ENCODE measurements at regions not wholly inside any gene's neighbourhood (a gene's known extent, or its start where the extent isn't known, plus 50 kb on each side); places are given as distances from the start of the nearest gene placed in this dataset.

- Histone ChIP-seq H3K4me1 (no peaks in the 10 kb centered on the region), H3K4me3 (no peak overlapping the region), H3K27me3 (no peaks in the 10 kb centered on the region), H3K27ac (no peak overlapping the region), H3K36me3 (no peaks in the 10 kb centered on the region), H3K9me3 (no peaks in the 10 kb centered on the region)
- WGBS (ENCODE audit: insufficient coverage, low coverage, low lambda C conversion rate, missing lambda C conversion rate): 50% methylated on average over 2 of the region's 2 CpGs
- no peak for TF ChIP-seq CTCF (IDR thresholded peaks at IDR 0.05)
- no peak for TF ChIP-seq POLR2A (IDR thresholded peaks at IDR 0.05)
- DNase-seq (no peak), ATAC-seq (no peak)
- intact Hi-C loops (cut with DNase I): no loop called here
Observed at GRCh38 chr10:83908506-83908905, 230.8 kb upstream of the GHITM start.

GRCh38 chr10:83909001-83909400 is 230.3 kb upstream of the GHITM start:
- Histone ChIP-seq H3K27me3 (no peaks in the 10 kb centered on the region), H3K27ac (no peak overlapping the region), H3K4me1 (no peaks in the 10 kb centered on the region), H3K9me3 (no peaks in the 10 kb centered on the region), H3K4me3 (no peak overlapping the region), H3K36me3 (no peaks in the 10 kb centered on the region)
- ATAC-seq (no peak), DNase-seq (no peak)
- TF ChIP-seq CTCF (IDR thresholded peaks at IDR 0.05) (no peak), POLR2A (IDR thresholded peaks at IDR 0.05) (no peak)
- WGBS (ENCODE audit: insufficient coverage, low coverage, low lambda C conversion rate, missing lambda C conversion rate): 18% methylated on average over 5 of the region's 7 CpGs
- intact Hi-C loops (cut with DNase I): no loop called here

GRCh38 chr10:83915801-83916200 is 223.5 kb upstream of the GHITM start:
- no peaks in the 10 kb centered on the region for H3K9me3 ChIP-seq
- no peak for TF ChIP-seq CTCF (IDR thresholded peaks at IDR 0.05)
- TF ChIP-seq POLR2A (IDR thresholded peaks at IDR 0.05): no peak
- no peak overlapping the region for H3K27ac ChIP-seq
- DNase-seq: no peak
- no peaks in the 10 kb centered on the region for H3K36me3 ChIP-seq
- H3K27me3 ChIP-seq: no peaks in the 10 kb centered on the region
- no peak for ATAC-seq
- H3K4me3 ChIP-seq: no peak overlapping the region
- WGBS (ENCODE audit: insufficient coverage, low coverage, low lambda C conversion rate, missing lambda C conversion rate): no CpG with 5 or more reads among the region's 1 CpG
- no peaks in the 10 kb centered on the region for H3K4me1 ChIP-seq
- intact Hi-C loops (cut with DNase I): no loop called here

- no peaks in the 10 kb centered on the region for H3K36me3 ChIP-seq
- intact Hi-C loops (cut with DNase I): no loop called here
- no peaks in the 10 kb centered on the region for H3K4me1 ChIP-seq
- TF ChIP-seq CTCF (IDR thresholded peaks at IDR 0.05) (peak in 2 of 4 donors; percentile 16 to 33), POLR2A (IDR thresholded peaks at IDR 0.05) (no peak)
- 18% methylated on average over 14 of the region's 17 CpGs for WGBS (ENCODE audit: insufficient coverage, low coverage, low lambda C conversion rate, missing lambda C conversion rate)
- no peak overlapping the region for H3K27ac ChIP-seq
- DNase-seq (no peak), ATAC-seq (peak; percentile 41 to 65 (median 47))
- no peaks in the 10 kb centered on the region for H3K9me3 ChIP-seq
- no peak overlapping the region for H3K4me3 ChIP-seq
- H3K27me3 ChIP-seq: no peaks in the 10 kb centered on the region
Observed at GRCh38 chr10:83917537-83918506, 221.5 kb upstream of the GHITM start.
